Thoracic aorta (tissue), 2 donors: ENCODE measurements at regions not wholly inside any gene's neighbourhood (a gene's known extent, or its start where the extent isn't known, plus 50 kb on each side); places are given as distances from the start of the nearest gene placed in this dataset.
"Not testable (repeated sequence)": the region's sequence is repeated elsewhere in the genome, so short reads cannot be mapped to it uniquely, and the experiment has no call there.

Source experiments
- ATAC-seq: fragments of 150-250 bp; one replicate; pipeline ENCODE4 v1.8.0; 2017; ENCODE audit warnings: low read depth; ENCODE audit not compliant: insufficient number of reproducible peaks, low FRiP score
- DNase-seq: peaks from one replicate; pipeline ENCODE4 v3.0.0-alpha.2; 2020; ENCODE audit warnings: low spot score
- H3K27ac ChIP-seq, 2 donors: fragments of 200-600 bp; sonication (generic); 1 replicate in 1 of 2; 2 replicates in 1 of 2; pipeline ENCODE4 v1.5.1; 2016; ENCODE audit warnings: mild to moderate bottlenecking in 2 of 2, moderate library complexity in 2 of 2
- H3K27me3 ChIP-seq: fragments of 200-600 bp; sonication (generic); replicated peaks from 2 replicates; pipeline ENCODE4 v1.6.0; 2016; ENCODE audit warnings: mild to moderate bottlenecking; ENCODE audit not compliant: insufficient read depth
- H3K36me3 ChIP-seq: fragments of 200-600 bp; sonication (generic); one replicate; pipeline ENCODE4 v1.5.1; 2016
- H3K4me1 ChIP-seq, 2 donors: fragments of 200-600 bp; sonication (generic); 1 replicate in 1 of 2; 2 replicates in 1 of 2; pipeline versions ENCODE4 v1.5.1 to v1.6.0; 2016; ENCODE audit warnings: low read depth in 2 of 2, mild to moderate bottlenecking in 1 of 2; ENCODE audit not compliant: control insufficient read depth in 1 of 2
- H3K4me3 ChIP-seq: fragments of 200-600 bp; sonication (generic); 2 replicates; pipeline ENCODE4 v1.5.1; 2016; ENCODE audit warnings: mild to moderate bottlenecking
- H3K9me3 ChIP-seq: fragments of 200-600 bp; sonication (generic); 2 replicates; pipeline ENCODE4 v1.5.1; 2016
- CTCF ChIP-seq: fragments of 200-600 bp; sonication (generic); IDR thresholded peaks from one replicate; pipeline ENCODE4 v1.5.1; 2019; ENCODE audit warnings: antibody characterized with exemption

GRCh38 chr3:140863580-140864009, 78.0 kb upstream of the SLC25A36 start:
- Histone ChIP-seq H3K4me3 (no peak overlapping the region), H3K4me1 (no peaks in the 10 kb centered on the region), H3K36me3 (no peaks in the 10 kb centered on the region), H3K27ac (no peak overlapping the region), H3K27me3 (no peaks in the 10 kb centered on the region), H3K9me3 (no peaks in the 10 kb centered on the region)
- peak; percentile 20 for TF ChIP-seq CTCF
- DNase-seq: no peak
- no peak for ATAC-seq

- Histone ChIP-seq H3K36me3 (no peaks in the 10 kb centered on the region), H3K27ac (no peak overlapping the region), H3K4me1 (no peaks in the 10 kb centered on the region), H3K27me3 (no peaks in the 10 kb centered on the region), H3K9me3 (no peaks in the 10 kb centered on the region), H3K4me3 (no peak overlapping the region)
- DNase-seq (no peak), ATAC-seq (no peak)
- no peak for TF ChIP-seq CTCF
Observed at GRCh38 chr3:140870351-140870750, 71.3 kb upstream of the SLC25A36 start.

GRCh38 chr3:140871022-140871421, 70.6 kb upstream of the SLC25A36 start:
- no peak for TF ChIP-seq CTCF
- no peaks in the 10 kb centered on the region for H3K9me3 ChIP-seq
- H3K4me1 ChIP-seq: no peaks in the 10 kb centered on the region
- DNase-seq (no peak), ATAC-seq (no peak)
- H3K36me3 ChIP-seq: no peaks in the 10 kb centered on the region
- H3K27me3 ChIP-seq: no peaks in the 10 kb centered on the region
- H3K4me3 ChIP-seq: no peak overlapping the region
- no peak overlapping the region for H3K27ac ChIP-seq

GRCh38 chr3:140872165-140872564, 69.5 kb upstream of the SLC25A36 start:
- H3K9me3 ChIP-seq, H3K36me3 ChIP-seq, ATAC-seq, H3K27ac ChIP-seq, H3K27me3 ChIP-seq, H3K4me1 ChIP-seq, DNase-seq, H3K4me3 ChIP-seq: not testable (repeated sequence)

GRCh38 chr3:140883428-140884040, 58.1 kb upstream of the SLC25A36 start:
- TF ChIP-seq CTCF: no peak
- Histone ChIP-seq H3K4me3 (no peak overlapping the region), H3K9me3 (no peaks in the 10 kb centered on the region), H3K36me3 (no peaks in the 10 kb centered on the region), H3K4me1 (no peaks in the 10 kb centered on the region), H3K27me3 (no peaks in the 10 kb centered on the region), H3K27ac (no peak overlapping the region)
- ATAC-seq (no peak), DNase-seq (no peak)

GRCh38 chr3:140885697-140886096, 55.9 kb upstream of the SLC25A36 start:
- not testable (repeated sequence) for ATAC-seq, H3K9me3 ChIP-seq, H3K36me3 ChIP-seq, H3K27me3 ChIP-seq, H3K27ac ChIP-seq, H3K4me1 ChIP-seq, DNase-seq, H3K4me3 ChIP-seq
